ENCODE measurements at regions not wholly inside any gene's neighbourhood (a gene's known extent, or its start where the extent isn't known, plus 50 kb on each side); places are given as distances from the start of the nearest gene placed in this dataset.

DNA sequence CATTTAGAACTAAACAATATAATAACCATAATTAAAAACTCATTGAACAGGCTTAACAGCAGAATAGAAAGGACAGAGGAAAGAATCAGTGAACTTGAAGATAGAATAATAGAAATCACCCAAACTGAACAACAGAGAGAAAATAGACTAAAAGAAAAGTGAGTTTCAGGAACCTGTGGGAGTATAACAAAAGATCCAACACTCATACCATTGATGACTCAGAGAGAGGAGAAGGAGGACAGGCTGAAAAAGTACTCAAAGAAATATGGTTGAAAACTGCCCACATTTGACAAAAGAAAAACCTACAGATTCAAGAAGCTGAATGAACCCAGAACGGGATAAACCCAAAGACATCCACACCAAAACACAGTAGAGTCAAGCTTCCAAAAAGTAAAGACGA, 54.2 kb upstream of the FMNL2 start:
- TF ChIP-seq POLR2A (IDR thresholded peaks at IDR 0.05) (no peak), EP300 (IDR thresholded peaks at IDR 0.05) (no peak), POLR2AphosphoS5 (IDR thresholded peaks at IDR 0.05) (no peak)
- TF ChIP-seq, protein P1, sequence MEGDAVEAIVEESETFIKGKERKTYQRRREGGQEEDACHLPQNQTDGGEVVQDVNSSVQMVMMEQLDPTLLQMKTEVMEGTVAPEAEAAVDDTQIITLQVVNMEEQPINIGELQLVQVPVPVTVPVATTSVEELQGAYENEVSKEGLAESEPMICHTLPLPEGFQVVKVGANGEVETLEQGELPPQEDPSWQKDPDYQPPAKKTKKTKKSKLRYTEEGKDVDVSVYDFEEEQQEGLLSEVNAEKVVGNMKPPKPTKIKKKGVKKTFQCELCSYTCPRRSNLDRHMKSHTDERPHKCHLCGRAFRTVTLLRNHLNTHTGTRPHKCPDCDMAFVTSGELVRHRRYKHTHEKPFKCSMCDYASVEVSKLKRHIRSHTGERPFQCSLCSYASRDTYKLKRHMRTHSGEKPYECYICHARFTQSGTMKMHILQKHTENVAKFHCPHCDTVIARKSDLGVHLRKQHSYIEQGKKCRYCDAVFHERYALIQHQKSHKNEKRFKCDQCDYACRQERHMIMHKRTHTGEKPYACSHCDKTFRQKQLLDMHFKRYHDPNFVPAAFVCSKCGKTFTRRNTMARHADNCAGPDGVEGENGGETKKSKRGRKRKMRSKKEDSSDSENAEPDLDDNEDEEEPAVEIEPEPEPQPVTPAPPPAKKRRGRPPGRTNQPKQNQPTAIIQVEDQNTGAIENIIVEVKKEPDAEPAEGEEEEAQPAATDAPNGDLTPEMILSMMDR (IDR thresholded peaks at IDR 0.05): no peak
- DNase-seq (no peak), ATAC-seq (ENCODE audit: low FRiP score in 2 of 2) (no peak)
- Histone ChIP-seq H3K36me3 (no peaks in the 10 kb centered on the region), H3K27me3 (no peaks in the 10 kb centered on the region), H3K4me1 (no peaks in the 10 kb centered on the region), H3K27ac (no peak overlapping the region), H3K4me3 (no peak overlapping the region), H3K9me3 (peaks cover 0 to 3% (median 0%) of the 10 kb centered on the region in 4 donors)
- 84 to 95% methylated on average over 2 of the region's 2 CpGs for WGBS, 2 donors

DNA sequence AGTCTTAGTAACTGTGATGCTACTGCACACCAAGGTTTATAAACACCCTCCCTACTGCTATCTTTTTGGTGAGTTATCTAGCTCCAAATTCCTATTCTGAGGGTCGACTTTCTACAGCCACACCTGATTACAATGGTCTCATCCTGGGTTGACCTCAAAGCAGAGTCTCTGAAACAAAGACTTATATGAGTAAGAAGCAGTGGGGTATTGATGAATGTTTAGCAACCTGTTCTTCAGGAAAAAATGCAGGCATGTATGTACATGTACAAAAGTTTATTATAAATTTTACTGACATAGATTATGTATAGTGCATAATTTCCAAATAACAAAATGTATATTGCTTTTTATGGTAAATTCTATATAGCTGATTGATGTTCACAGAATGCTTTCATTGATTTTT, 51.6 kb upstream of the FMNL2 start:
- Histone ChIP-seq H3K27ac (no peak overlapping the region), H3K36me3 (no peaks in the 10 kb centered on the region), H3K27me3 (no peaks in the 10 kb centered on the region), H3K4me3 (no peak overlapping the region), H3K9me3 (peaks cover 0 to 3% (median 0%) of the 10 kb centered on the region in 4 donors), H3K4me1 (no peaks in the 10 kb centered on the region)
- WGBS, 2 donors: 59 to 80% methylated on average over 1 of the region's 1 CpG
- no peak for DNase-seq
- TF ChIP-seq, protein P1 (IDR thresholded peaks at IDR 0.05): no peak
- no peak for TF ChIP-seq EP300 (IDR thresholded peaks at IDR 0.05)
- TF ChIP-seq POLR2A (IDR thresholded peaks at IDR 0.05): no peak
- no peak for TF ChIP-seq POLR2AphosphoS5 (IDR thresholded peaks at IDR 0.05)
- ATAC-seq (ENCODE audit: low FRiP score in 2 of 2): no peak

DNA sequence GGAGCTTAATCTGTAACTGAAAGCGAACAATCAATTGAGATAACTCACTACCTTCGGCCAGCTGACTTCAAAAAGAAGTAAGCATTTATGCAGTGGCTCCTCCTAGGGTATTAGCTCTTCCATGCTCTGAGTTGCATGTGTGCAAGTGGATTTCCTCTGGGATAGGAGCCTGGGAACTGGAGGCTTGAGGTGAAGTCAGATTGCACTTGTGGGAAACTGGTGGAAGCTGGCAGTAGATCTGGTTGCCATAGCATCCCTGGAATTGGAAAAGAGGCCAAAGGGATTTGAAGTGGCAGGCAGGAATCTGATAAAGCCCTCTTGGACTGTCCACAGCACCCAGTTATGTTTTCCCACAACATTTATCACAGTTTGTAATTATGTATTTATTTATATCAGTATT, 50.6 kb upstream of the FMNL2 start:
- H3K27me3 ChIP-seq: no peaks in the 10 kb centered on the region
- no peaks in the 10 kb centered on the region for H3K4me1 ChIP-seq
- H3K4me3 ChIP-seq: no peak overlapping the region
- TF ChIP-seq POLR2AphosphoS5 (IDR thresholded peaks at IDR 0.05): no peak
- TF ChIP-seq EP300 (IDR thresholded peaks at IDR 0.05): no peak
- TF ChIP-seq, protein P1 (IDR thresholded peaks at IDR 0.05): no peak
- TF ChIP-seq POLR2A (IDR thresholded peaks at IDR 0.05): no peak
- H3K36me3 ChIP-seq: no peaks in the 10 kb centered on the region
- H3K27ac ChIP-seq: no peak overlapping the region
- DNase-seq: no peak
- WGBS, 2 donors: 78 to 87% methylated on average over 2 of the region's 2 CpGs
- no peaks in the 10 kb centered on the region for H3K9me3 ChIP-seq
- no peak for ATAC-seq (ENCODE audit: low FRiP score in 2 of 2)

Small RNA genes lying in the stretch of these regions (small RNA-seq; reads per million reads assigned to genes)
- gene RF00019: 0 reads per million in 4 donors

Measured in upper lobe of left lung (tissue), 6 donors.